Ovary (tissue), 7 donors: ENCODE measurements at regions not wholly inside any gene's neighbourhood (a gene's known extent, or its start where the extent isn't known, plus 50 kb on each side); places are given as distances from the start of the nearest gene placed in this dataset.

Experiments
- DNase-seq, 5 donors: peaks; one replicate each; pipeline ENCODE4 v3.0.0-alpha.2; 2019 to 2020
- H3K27ac ChIP-seq, 2 donors: fragments of 200-600 bp; one replicate each; pipeline versions ENCODE4 v1.5.1 to v1.8.0; 2019 to 2022
- H3K27me3 ChIP-seq: fragments of 200-600 bp; one replicate; pipeline ENCODE4 v1.8.0; 2022
- H3K36me3 ChIP-seq: fragments of 200-600 bp; sonication (generic); one replicate; pipeline ENCODE4 v1.5.1; 2019
- H3K4me1 ChIP-seq: one replicate; pipeline ENCODE4 v1.8.1; 2013; ENCODE audit warnings: mild to moderate bottlenecking, moderate library complexity; ENCODE audit not compliant: insufficient read depth
- H3K4me3 ChIP-seq: fragments of 200-600 bp; sonication (generic); one replicate; pipeline ENCODE4 v1.5.1; 2017
- H3K9me3 ChIP-seq, 2 donors: fragments of 200-600 bp in 1 of 2; sonication (generic) in 1 of 2; one replicate each; pipeline versions ENCODE4 v1.5.1 to v1.8.1; 2013 to 2019; ENCODE audit warnings: mild to moderate bottlenecking in 1 of 2, moderate library complexity in 1 of 2
- EP300 ChIP-seq: sonication (generic); formaldehyde crosslinking; IDR thresholded peaks from one replicate; pipeline ENCODE4 v1.6.1; 2017; ENCODE audit warnings: antibody characterized with exemption
- POLR2A ChIP-seq: fragments of 450-650 bp; IDR thresholded peaks from one replicate; pipeline ENCODE4 v1.6.1; 2017; ENCODE audit warnings: antibody characterized with exemption, mild to moderate bottlenecking, moderate library complexity
- WGBS, 3 donors: extraction: QIAGEN DNeasy Blood & Tissue Kit in 1 of 3; methylation state at CpG; one replicate each; pipeline versions ENCODE4 v1.1.5 to v1.1.7; 2013 to 2017; 5-methylcytosine and 5-hydroxymethylcytosine counted together
- intact Hi-C, 4 donors: fragments of 100-400 bp; cut with DNase I; formaldehyde crosslinking; loops; one replicate each; pipeline versions ENCODE4 v1.11.0 to v1.15.1; 2022 to 2023
- TF ChIP-seq, protein P1 (sequence below), 3 donors: fragments of 450-650 bp in 2 of 3; fragments of 200-600 bp in 1 of 3; IDR thresholded peaks; one replicate each; pipeline versions ENCODE4 v1.5.1 to v1.8.0; 2016 to 2022; ENCODE audit warnings: antibody characterized with exemption in 3 of 3, mild to moderate bottlenecking in 1 of 3
- donor health status: DM: no; HTN: no; CAD: no; lungs with moderate emphysema.
- donor health status: DM: no; HTN: no; CAD: no.
- donor health status: Bipolar disorder and iron deficiency.
- donor health status: DM: no; HTN: no; CAD: no.
- donor health status: DM: yes; HTN: yes; CAD: no.

GRCh38 chr6:145508107-145508506, 227.2 kb downstream of the EPM2A start:
- intact Hi-C loops = no loop called here
- H3K4me3 ChIP-seq = no peak overlapping the region
- 58 to 77% (median 76%) methylated on average over 1 of the region's 1 CpG for WGBS, 3 donors
- no peak for DNase-seq
- H3K27me3 ChIP-seq = no peaks in the 10 kb centered on the region
- no peak overlapping the region for H3K27ac ChIP-seq
- no peak for TF ChIP-seq POLR2A
- TF ChIP-seq, protein P1, sequence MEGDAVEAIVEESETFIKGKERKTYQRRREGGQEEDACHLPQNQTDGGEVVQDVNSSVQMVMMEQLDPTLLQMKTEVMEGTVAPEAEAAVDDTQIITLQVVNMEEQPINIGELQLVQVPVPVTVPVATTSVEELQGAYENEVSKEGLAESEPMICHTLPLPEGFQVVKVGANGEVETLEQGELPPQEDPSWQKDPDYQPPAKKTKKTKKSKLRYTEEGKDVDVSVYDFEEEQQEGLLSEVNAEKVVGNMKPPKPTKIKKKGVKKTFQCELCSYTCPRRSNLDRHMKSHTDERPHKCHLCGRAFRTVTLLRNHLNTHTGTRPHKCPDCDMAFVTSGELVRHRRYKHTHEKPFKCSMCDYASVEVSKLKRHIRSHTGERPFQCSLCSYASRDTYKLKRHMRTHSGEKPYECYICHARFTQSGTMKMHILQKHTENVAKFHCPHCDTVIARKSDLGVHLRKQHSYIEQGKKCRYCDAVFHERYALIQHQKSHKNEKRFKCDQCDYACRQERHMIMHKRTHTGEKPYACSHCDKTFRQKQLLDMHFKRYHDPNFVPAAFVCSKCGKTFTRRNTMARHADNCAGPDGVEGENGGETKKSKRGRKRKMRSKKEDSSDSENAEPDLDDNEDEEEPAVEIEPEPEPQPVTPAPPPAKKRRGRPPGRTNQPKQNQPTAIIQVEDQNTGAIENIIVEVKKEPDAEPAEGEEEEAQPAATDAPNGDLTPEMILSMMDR (IDR thresholded peaks at IDR 0.05) = no peak
- TF ChIP-seq EP300 = no peak
- H3K36me3 ChIP-seq = no peaks in the 10 kb centered on the region
- H3K9me3 ChIP-seq = no peaks in the 10 kb centered on the region
- no peaks in the 10 kb centered on the region for H3K4me1 ChIP-seq

- H3K27ac ChIP-seq = no peak overlapping the region
- intact Hi-C loops = no loop called here
- H3K36me3 ChIP-seq = no peaks in the 10 kb centered on the region
- TF ChIP-seq POLR2A (no peak), EP300 (no peak)
- TF ChIP-seq, protein P1 (IDR thresholded peaks at IDR 0.05) = no peak
- WGBS, 3 donors = 77 to 89% (median 86%) methylated on average over 4 of the region's 4 CpGs
- no peaks in the 10 kb centered on the region for H3K9me3 ChIP-seq
- no peaks in the 10 kb centered on the region for H3K4me1 ChIP-seq
- H3K4me3 ChIP-seq = no peak overlapping the region
- no peaks in the 10 kb centered on the region for H3K27me3 ChIP-seq
- no peak for DNase-seq
Observed at GRCh38 chr6:145517492-145517891, 217.8 kb downstream of the EPM2A start.

DNA sequence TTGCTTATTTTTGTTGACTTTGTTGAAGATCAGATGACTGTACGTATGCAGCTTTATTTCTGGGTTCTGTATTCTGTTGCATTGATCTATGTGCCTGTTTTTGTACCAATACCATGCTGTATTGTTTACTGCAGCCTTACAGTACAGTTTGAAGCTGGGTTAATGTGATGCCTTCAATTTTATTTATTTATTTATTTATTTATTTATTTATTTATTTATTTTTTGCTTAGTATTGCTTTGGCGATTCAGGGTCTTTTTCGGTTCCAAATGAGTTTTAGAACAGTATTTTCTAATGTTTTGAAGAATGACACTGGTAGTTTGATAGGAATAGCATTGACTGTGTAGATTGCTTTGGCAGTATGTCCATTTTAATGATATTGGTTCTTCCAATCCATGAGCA, 210.3 kb downstream of the EPM2A start:
- TF ChIP-seq POLR2A = no peak
- TF ChIP-seq, protein P1 (IDR thresholded peaks at IDR 0.05) = no peak
- TF ChIP-seq EP300 = no peak
- 90 to 92% (median 91%) methylated on average over 3 of the region's 3 CpGs for WGBS, 3 donors
- H3K9me3 ChIP-seq = no peaks in the 10 kb centered on the region
- intact Hi-C loops = no loop called here
- no peak overlapping the region for H3K27ac ChIP-seq
- H3K4me3 ChIP-seq = no peak overlapping the region
- no peak for DNase-seq
- H3K27me3 ChIP-seq = no peaks in the 10 kb centered on the region
- H3K4me1 ChIP-seq = no peaks in the 10 kb centered on the region
- no peaks in the 10 kb centered on the region for H3K36me3 ChIP-seq

GRCh38 chr6:145529582-145529981, 205.7 kb downstream of the EPM2A start:
- no peaks in the 10 kb centered on the region for H3K27me3 ChIP-seq
- intact Hi-C loops = no loop called here
- no peaks in the 10 kb centered on the region for H3K4me1 ChIP-seq
- H3K9me3 ChIP-seq = no peaks in the 10 kb centered on the region
- no peak overlapping the region for H3K4me3 ChIP-seq
- WGBS, 3 donors = 60 to 71% (median 69%) methylated on average over 2 of the region's 2 CpGs
- H3K27ac ChIP-seq = no peak overlapping the region
- DNase-seq = no peak
- TF ChIP-seq, protein P1 (IDR thresholded peaks at IDR 0.05) = no peak
- no peaks in the 10 kb centered on the region for H3K36me3 ChIP-seq

GRCh38 chr6:145530454-145530853, 204.9 kb downstream of the EPM2A start:
- DNase-seq = no peak
- TF ChIP-seq EP300 (no peak), POLR2A (no peak)
- TF ChIP-seq, protein P1 (IDR thresholded peaks at IDR 0.05) = no peak
- intact Hi-C loops = no loop called here
- no peak overlapping the region for H3K4me3 ChIP-seq
- H3K9me3 ChIP-seq = no peaks in the 10 kb centered on the region
- H3K27me3 ChIP-seq = no peaks in the 10 kb centered on the region
- no peak overlapping the region for H3K27ac ChIP-seq
- no peaks in the 10 kb centered on the region for H3K4me1 ChIP-seq
- H3K36me3 ChIP-seq = no peaks in the 10 kb centered on the region
